NCI-H345 treated with DMSO at 0.1 percent for 48 hours (cell line): ENCODE measurements at regions not wholly inside any gene's neighbourhood (a gene's known extent, or its start where the extent isn't known, plus 50 kb on each side); places are given as distances from the start of the nearest gene placed in this dataset.
"Not testable (repeated sequence)": the region's sequence is repeated elsewhere in the genome, so short reads cannot be mapped to it uniquely, and the experiment has no call there.

Experiments
- DNase-seq: peaks from one replicate; lab custom pipeline; 2025; ENCODE audit not compliant: unreplicated experiment; lab: John Stamatoyannopoulos, UW

DNA sequence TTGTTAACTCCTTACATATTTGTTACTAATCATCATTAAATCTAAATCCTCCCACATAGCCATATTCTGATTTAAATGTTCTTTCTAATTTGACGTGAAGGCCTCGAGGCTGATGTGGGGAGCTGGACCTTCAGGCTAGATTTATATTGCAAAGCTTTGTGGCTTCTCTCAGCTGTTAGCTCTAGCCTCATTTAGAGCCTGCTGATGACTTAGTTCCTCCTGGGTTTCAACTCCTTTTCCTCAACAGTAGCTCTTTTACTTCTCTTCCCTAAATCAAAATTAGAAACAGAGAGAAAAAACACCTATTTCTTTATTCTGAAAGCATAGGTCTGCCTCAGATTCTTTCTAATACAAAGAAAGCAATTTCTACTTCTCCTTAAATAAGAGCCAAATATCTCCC lies 477.5 kb upstream of the CCDC196 start:
- DNase-seq: no peak

DNA sequence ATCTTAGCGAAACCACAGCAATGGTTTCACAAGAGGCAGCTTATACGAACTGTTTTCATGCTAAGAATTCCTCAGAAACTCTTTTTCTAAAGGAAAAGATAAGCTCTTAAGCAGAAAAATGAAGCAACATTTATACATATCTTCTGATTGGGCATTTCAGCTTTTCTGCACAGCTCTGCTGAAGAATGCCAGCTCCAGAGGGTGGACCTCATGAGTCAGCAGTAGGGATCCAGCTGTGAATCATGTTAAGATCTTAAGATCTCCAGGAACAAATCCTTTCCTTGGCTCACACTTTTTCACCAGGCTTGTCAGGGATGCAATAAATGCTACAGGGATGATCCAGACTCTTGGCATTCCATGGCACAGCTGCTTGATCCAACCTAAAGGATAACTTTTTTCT lies 477.1 kb upstream of the CCDC196 start:
- no peak for DNase-seq

DNA sequence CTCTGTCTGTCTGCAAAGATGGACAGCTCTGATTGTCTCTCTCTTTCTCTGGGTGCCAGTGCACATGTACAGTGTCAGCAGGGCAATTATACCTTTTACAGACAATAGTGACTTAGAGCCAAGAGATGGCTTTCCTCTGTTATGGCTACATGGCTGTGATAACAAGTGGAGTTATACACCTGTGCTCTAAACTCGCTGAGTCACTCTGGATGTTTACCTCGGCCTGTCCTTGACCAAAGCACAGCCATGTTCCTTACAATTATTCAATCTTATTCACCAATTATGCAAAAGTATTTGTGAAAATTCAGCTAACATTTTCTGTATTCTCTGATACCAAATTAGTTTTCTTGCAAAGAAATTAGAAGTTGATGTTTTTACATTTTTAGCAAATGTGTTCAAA lies 475.5 kb upstream of the CCDC196 start:
- DNase-seq: no peak

DNA sequence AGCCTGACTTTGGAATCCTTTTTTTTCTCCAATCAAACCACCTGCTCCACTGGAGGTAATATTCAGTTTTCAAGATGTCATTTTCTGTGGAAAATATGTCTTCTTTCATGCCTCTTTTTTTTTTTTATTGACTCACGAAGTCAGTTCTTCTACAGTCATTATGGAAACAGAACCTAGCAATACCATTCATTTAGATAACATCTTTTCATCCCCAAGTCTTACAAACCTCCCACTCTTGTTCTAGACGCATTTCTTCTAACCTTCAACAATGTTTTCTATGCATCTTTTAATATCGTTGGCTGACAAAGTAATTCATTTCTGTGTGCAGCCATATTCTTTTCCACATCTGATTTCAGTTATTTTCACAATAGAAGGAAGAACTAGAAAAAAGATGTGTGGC lies 474.3 kb upstream of the CCDC196 start:
- no peak for DNase-seq

DNA sequence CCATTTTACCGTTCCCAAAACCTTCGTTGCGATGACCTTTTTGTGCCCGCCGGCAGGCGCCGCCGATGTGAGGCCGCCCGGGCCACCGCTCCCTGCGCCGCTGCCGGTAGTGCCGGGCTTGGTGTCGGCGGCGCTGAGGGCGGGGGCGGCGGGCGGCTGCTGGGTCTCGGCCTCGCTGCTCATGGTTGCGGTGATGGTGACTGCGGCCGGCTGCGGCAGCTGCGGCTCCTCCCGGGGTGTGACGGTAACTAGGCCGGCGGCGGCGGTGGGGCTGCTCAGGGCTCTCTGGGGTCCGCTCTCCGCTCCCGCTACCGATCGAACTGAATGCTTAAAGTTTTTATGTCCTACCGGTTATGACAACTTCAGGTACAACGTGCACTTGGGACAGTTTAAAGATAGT lies 472.6 kb upstream of the CCDC196 start:
- not testable (repeated sequence) for DNase-seq

DNA sequence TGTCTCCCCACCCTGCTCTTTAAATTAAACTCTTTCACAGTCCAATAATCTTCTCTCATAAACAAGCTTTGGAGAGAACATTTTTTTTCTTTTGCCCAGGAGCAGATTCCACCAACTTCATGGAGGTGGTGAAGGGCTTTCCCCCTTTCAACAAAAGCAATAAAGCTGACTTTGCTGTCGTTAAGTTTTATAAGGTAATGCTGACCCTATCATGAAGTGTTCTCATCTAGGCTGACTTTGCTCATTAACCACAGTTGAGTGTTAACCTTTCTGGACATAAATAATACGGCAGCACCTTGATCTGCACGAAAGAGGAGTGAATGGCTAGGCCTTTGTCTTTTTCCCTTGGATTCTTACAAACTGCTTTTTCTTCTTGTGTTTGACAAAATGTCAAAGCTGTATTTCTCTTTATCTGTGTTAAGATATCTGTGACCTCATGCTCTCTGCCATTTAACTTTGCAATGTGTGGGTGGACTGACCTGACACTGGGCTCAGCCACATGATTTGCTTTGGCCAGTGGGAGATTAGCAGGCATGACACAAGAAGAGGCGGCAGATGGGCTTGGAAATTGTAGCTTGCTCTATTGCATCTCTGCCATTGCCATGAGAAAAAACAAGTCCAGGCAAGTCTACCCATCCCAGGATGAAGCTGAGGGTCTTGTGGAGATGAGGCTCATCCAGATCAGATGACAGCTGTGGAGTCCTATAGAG lies 470.9 kb upstream of the CCDC196 start:
- no peak for DNase-seq

DNA sequence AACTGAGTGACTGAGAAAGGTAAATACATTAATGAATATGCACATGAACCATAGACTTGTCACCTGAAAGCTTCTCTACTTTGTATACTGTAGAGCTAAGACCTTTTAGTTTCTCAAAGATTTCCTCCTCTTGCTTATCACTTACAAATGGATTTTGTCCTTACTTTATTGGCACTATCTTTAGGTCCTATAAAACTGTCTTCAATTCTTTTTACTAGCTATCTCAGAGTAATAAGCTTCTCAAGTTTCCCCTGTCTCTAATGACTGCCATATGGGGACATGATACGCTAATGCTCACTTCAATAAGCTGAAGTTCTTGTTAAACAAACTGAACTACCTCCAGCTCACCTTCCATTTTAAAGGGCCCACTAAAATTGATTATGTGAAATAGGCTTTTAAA lies 468.2 kb upstream of the CCDC196 start:
- DNase-seq: no peak

DNA sequence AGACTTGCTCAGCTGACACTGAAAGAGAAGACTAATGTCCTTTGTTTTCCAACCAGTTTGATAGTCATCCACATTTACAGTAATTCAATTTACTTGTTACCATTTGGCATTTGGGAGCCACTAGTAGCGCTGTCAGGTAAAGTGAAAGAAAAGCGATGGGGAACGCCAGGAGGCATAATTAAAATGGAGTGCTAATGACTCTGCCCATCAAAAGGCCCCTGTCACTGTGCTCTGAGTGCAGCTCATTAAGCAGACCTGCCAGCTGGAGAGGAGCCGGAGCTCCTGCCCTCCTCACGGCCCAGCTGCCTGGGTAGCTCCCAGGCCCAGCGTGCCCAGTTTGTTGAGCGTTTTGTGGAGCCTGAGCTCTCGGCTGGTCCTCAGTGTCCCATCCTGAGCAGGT lies 463.6 kb upstream of the CCDC196 start:
- DNase-seq: no peak

DNA sequence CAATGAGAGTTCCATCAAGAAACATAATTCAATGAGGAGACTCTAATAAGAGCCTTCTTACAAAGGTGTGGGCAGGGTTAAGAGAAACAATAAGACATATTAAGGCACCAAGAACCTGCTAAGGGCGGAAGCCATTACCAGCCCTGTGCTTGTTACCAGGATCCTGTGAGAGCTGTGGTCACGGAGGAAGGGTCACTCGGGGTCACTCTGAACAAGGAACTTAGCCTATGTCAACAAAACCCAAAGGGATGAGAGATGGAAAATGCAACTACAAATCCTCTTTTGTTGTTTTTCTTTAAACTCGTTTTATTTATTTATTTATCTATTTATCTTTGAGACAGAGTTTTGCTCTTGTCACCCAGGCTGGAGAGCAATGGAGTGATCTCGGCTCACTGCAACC lies 460.4 kb upstream of the CCDC196 start:
- no peak for DNase-seq

DNA sequence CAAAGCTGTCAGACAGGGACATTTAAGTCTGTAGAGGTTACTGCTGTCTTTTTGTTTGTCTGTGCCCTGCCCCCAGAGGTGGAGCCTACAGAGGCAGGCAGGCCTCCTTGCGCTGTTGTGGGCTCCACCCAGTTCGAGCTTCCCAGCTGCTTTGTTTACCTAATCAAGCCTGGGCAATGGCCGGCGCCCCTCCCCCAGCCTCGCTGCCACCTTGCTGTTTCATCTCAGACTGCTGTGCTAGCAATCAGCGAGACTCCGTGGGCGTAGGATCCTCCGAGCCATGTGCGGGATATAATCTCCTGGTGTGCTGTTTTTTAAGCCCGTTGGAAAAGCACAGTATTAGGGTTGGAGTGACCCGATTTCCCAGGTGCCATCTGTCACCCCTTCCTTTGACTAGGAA lies 454.2 kb upstream of the CCDC196 start:
- DNase-seq: not testable (repeated sequence)

DNA sequence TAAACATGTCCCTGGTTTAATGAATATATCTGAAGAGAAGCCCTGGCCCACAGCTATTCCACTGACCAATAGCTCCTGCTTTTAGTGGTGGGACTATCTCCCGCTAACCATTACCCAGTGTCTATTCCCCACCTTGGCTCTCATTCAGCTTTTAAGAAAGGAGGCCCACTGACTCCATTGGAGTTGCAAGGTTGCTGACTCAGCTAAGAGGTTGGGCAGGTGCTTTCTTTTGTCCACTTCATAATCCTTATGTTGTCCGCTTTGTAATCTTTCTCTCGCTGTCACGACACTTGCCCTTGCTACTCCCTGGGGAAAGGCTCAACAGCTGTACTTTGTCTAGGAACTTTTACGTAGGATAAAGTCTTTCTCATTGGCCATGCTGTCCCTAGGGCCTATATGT lies 453.4 kb upstream of the CCDC196 start:
- DNase-seq: no peak

DNA sequence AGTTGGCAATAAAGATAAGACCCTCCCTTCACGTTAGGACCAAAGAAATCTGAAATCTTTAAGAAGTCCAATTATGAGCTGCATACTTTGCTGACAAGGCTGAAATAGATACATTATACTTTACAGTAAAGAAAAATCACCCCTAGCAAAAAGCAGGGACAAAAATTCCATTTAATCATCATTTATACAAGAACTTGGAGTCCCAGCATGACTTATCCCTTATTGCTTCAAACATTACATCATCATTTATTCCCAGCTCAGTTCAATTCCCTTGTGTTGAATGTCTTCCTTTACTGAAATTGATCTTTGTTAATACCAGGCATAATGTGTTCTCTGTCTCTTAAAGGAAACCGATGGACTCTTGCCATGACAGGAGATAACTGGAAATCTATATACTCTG lies 449.6 kb upstream of the CCDC196 start:
- no peak for DNase-seq

DNA sequence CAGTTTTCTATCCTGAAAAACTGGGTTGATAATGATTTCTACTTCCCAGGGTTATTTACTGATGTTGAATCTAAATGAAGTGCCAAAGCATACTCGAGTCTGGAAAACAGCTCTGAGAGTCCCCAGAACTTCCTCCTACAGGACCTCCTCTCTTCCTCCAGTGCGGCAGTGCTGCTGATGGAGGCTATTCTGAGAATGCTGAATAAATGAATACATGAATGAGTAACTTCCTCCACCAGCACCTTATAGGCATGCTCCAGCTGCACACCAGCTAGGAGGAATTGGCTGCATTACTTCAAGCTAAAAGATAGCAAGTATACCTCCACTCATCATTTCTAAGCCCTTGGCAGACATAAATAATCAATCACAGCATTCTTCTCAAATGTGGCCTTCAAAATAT lies 448.8 kb upstream of the CCDC196 start:
- DNase-seq: no peak

DNA sequence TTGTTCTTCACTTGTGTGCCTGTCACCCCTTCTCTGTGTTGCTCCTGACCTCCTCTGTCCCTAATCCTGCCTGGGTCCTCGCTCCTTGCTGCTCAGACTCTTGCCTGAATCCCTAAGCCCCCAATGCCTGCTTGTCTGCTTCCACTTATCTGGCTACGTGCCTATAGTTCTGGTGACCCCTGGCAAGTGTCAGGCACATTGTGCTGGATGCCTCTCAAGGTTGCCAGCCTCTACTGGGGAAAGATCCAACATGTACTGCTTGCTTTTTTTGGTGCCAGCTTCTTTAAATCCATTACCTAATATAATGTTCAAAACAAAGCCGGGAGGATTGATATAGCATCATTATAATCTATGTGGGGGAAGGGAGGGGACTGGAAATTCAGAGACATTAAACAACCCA lies 448.0 kb upstream of the CCDC196 start:
- DNase-seq: no peak

DNA sequence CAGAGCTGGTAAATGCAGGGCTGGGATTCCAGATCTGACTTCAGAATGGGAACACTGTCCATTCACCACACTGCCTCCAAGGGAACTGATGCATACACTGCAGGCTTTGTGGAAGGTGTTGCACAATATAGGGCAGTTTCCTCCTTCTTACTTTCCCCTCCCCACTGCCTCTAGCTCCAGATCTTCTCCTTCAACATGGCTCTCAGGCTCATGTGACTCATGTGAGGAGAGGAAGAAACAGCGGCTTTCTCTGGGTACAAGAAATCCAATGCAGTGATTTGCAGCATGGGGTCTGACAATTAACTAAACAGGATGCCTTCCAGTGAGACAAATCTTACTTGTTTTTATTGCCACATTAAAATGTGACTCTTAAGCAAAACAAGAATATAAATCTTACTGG lies 447.6 kb upstream of the CCDC196 start:
- DNase-seq: no peak

DNA sequence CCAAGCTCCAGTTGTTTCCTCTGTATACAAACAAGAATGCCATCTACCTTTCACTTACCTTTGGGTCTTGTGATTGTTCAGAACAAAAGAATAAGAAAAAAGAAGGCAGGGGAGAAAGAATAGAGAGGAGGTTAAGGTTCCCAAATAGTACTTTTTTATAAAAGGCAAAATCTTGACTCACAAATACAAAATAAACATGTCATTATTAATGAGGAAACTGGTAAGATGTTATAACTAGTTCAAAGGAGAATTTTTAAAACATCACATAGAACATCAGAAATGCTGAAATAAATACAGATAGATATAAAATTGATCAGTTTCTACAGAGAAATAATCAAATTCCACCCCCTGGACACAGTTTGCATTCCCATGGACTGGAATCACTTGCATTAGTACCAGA lies 446.7 kb upstream of the CCDC196 start:
- no peak for DNase-seq

DNA sequence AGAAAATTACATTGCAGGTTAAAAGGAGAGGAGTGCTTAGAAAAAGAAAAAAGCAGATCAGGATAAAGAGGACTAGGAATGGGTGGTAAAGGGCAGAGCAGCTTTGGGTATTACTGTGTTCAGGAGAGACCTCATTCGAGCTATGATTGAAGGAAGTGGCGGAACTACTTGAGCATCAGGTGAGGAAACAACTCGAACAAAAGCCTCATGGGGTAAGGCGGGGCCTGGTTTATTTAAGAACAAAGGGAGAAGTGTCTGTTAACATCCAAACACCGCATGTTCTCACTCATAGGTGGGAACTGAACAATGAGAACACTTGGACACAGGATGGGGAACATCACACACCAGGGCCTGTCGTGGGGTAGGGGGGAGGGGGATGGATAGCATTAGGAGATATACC lies 444.6 kb upstream of the CCDC196 start:
- peak; percentile 83 for DNase-seq

DNA sequence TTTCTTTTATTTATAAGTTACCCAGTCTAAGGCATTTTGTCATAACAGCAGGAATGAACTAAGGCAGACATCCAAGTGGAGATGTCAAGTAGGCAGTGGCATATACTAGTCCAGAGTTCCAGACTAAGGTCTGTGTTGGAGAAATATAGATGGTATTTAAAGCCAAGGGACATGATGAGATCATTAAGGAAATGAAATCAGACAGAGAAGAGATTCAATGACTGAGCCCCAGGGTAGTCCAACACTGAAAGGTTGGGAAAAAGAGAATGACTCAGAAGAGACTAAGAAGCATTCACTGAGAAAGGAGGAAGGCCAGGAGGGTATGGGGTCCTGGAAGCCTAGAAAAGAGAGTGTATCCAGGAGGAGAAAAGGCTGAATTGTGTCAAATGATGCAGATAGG lies 442.2 kb upstream of the CCDC196 start:
- DNase-seq: no peak

DNA sequence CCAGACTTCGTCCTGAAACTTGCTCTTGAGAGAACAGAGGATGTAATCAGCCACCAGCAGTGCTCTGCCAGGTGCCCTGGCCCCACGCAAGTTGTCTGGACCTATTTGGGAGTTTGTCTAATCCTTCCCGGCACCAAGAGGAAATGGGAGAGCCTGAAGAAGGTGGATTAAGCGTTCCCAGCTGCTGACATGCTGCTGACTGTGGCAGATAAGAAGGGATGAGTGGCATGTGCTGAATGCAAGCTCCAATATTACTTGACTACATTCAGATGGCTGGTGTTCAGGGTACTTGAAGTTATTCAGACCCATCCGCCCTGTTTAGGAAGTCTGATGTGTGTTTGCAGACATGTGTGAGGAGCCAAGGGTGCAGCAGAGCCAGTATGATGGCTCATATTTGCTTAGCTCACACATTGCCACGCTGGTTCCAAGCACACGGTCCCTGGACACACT lies 440.6 kb upstream of the CCDC196 start:
- DNase-seq: no peak

DNA sequence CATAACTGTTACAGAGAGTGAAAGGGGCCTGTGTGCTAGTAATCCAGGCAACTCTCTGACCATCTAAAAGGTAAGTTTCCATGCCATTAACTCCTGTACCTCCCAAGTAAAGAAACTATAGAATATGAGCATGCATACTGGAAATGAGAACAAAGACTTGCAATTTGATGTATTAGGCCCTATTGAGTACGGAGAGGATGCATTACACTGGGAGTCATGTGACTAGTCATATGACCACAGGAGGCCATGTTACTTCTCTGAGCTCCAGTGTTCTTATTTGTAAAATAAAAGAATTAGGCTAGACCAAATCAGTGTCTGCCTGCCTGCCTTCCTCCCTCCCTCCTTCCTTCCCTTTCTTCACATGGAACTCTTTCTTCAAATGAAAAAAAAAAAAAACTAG lies 440.1 kb upstream of the CCDC196 start:
- no peak for DNase-seq

DNA sequence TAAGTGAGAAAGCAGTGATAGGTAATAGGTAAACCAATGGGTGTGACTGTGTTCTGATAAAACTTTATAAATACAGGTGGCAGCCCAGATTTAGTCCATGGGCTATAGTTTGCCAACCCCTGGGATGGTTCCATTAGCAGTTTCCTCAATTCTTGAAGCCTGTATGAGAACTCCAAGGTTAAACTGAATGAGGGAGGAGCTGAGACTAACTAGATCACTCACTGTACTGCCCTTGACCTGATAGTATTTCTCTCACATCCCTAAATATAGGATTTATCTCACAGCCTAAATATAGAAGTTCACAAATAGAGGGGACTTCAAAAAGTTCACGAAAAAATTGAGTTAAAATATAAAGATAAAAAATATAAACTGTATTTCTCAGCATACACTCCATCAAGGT lies 439.6 kb upstream of the CCDC196 start:
- no peak for DNase-seq

DNA sequence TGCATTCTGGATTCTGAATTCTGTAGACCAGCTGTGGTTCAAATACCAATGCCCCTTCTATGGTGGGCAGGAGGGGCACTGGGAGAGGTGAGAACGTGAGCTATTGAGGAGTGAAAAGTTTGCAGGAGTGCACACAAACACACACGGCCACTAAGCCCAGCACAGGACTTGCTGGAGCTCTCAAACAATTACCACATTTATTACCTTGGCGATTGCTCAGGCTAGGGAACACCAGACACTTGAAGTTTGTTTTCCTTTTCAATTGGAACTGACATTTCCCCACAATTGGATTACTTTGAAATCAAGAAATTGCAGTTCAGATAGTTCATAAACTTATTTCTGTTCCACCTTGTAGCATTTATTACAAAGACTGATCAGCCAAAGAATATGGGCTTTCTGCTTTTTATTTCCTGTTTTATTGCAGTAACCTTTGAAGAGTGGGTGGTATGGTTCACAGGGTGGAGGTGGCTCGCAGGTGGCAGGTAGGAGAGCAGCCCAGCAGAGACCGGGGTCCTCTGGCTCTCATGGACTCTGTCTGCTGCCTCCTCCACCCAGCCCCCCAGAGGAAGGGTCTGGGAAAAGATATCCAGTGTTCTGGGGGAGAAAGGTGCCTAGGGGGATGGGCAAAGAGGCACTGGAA lies 429.8 kb upstream of the CCDC196 start:
- no peak for DNase-seq

DNA sequence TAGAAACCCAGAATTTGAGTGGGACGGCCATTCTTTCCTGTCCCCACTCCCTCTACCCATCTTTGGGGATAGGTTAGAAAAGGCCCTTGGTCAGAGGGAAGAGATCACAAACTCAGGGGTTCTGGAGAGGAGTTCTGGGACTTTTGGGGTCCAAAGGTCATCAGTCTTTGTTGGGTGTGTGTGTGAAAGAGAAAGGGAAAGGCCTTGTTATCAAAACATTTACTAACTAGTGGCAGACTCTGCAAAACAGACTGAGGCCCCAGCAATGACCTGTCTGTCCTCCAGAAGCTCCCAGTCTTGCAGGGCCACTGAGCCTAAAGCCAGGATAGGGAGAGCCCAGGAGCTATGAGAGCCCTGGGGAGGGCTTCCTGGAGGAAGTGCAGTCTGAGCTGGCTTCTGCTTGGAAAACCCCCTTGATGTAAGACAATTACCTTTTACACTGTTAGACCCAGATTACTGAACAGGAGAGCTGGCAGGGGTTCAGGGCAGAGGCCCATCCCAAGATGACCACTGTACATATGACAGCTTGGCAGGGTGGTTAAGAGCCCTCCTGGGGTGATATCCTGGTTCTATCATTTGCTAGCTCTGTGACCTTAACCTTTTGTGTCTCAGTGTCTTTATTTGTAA lies 429.1 kb upstream of the CCDC196 start:
- no peak for DNase-seq
